HG02943 (cell line): ENCODE measurements at regions not wholly inside any gene's neighbourhood (a gene's known extent, or its start where the extent isn't known, plus 50 kb on each side); places are given as distances from the start of the nearest gene placed in this dataset.
"Not testable (repeated sequence)": the region's sequence is repeated elsewhere in the genome, so short reads cannot be mapped to it uniquely, and the experiment has no call there.

Experiments used
- ATAC-seq: cut with Tn5 transposase; IDR thresholded peaks from one replicate; pipeline ENCODE4 v1.9.1; 2021; ENCODE audit warnings: mild to moderate bottlenecking, low read depth, moderate library complexity; ENCODE audit not compliant: unreplicated experiment

DNA sequence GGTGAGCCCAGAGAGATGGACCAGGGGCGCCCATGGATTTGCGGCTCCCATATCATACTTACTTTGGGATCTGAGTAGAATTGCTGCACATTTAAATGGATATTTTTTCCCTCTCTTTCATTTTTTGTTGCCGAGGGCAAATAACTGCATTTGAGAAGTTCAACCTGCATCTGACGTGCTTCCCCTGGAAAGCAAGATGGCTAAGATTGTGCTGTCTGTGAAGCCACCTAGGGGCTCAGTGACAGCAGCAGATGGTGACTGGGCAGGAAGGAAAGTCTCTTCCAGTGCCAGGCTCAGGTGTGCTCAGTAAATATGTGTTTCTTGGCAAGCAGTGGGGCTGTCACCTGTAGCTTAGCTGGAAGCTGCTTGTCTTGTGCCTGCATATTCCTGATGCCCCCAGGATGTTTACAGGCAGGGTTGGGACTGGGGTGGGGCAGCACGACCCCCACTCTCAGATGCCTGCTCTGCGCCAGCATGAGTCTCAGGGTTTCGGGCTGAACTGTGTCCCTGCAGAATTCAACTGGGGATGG, 59.8 kb upstream of the ETV3 start:
- no peak for ATAC-seq

DNA sequence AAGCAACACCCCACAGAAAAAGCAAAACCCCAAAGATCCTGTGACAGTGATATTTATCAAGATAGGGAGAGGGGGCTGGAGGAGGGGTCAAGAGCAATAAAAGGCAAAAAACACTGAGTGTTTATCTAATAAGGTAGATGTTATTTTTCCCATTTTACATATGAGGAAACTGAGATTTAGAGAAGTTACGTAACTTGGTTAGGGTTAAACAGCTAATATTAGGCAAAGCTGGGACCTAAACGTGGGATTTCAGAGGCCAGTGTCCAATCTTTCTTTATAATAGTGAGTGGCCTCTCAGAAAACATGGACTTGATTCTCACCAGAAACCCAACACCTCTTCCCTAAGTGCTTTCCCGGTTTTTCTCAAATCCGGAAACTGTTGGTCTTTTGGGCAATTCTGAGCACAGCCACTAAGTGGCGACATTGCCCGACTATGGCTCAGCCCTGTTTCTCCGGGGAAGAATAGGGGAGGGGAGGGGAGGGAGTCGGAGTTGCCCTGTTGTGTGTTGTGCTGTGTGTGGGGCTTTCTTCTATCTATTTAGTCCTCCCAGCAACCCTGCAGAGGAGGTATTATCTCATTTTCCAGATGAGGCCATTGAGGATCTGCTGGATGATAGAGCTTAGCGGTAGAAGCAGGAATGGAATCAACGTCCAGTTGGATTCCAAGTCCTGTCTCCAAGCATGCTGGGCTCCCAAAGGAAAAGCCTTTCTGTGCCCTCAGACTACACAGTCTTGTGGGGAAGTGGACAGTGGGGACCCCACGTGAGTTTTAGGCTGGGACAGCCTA, 58.7 kb upstream of the ETV3 start:
- not testable (repeated sequence) for ATAC-seq

DNA sequence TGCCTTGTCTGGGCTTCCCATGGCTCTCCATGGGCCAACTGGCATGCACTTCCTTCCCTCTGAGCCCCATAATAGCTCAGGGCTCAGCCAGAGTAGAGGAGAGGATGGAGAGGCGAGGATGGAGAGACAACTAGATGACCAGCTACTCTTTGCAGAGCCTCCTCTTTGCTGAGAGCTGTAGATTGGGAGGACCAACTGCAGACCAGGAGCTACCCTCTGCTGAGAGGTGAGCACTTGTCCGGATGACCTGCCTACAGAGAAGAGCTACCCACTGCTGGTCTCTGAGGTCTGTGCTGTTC, 58.0 kb upstream of the ETV3 start:
- no peak for ATAC-seq

DNA sequence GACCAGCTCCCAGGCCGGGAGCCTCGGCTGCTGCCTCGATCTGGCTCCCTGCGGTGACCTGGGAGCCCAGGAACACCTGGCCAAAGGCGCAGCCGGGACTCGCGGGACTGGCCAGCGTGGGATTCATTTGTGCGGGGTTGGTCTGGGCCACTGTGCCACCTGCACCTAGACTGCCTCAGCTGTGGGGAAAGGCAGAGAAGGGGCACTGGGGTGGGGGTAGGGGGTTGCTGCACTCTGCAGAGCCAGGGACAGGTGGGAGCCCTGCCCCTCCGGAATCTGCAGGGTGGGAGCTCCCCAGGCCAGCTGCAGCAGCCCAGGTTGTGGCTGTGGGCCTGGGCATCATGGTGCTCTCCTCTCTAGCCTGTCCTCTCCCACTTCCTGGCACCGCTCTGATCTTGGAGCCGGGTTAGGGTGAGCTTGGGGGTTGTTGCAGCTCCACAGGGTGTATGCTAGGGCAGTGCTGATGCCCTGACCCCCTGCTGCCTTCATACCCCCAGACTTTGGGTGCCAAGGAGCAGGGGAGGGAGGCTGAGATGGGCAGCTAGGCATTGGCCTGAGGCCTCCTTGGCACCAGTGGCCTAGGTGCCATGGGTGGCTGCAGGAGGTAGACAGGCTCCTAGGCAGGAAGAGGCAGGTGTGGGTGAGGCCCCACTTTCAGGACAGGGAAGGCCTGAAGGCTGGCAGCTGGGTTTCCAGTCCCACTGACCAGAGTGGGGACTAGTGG, 57.5 kb upstream of the ETV3 start:
- ATAC-seq, result no peak

DNA sequence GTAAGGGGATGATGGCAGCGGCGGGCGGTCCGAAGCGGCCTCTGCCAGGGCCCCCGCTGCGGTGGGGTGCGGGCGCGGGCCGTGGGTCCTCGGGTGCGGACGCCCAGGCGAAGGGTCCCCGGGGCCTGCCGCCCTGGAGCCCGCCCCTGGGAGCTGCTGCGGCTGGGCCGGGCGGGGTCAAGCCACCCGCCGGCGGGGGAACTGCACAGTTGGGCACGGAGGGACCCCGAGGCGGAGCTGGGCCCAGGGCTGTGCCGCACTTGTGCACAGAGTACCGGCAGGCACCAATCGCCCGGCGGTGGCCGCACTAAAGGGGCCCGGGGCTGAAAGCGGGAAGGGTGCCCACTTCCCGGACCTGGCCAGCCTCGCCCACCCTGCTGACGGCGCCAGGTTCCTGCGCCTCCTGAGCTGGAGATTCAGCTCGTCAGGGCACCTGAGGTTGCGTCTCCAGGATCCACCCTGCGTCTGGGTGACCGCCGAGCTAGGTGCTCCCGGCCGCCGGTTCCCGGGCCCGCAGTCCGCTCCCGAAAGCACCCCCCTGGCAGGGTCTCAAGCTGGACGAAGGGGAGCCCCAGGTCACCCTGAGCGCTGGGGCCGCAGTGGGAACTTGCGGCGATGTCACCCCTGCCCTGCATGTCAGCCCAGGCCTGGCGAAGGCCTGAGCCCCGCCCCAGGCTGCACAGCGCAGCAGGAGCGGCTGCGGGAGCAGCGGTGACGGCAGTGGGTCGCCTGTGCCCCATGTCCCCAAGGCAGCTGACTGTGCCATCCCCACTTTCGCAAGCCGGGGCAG, 56.7 kb upstream of the ETV3 start:
- no peak for ATAC-seq

DNA sequence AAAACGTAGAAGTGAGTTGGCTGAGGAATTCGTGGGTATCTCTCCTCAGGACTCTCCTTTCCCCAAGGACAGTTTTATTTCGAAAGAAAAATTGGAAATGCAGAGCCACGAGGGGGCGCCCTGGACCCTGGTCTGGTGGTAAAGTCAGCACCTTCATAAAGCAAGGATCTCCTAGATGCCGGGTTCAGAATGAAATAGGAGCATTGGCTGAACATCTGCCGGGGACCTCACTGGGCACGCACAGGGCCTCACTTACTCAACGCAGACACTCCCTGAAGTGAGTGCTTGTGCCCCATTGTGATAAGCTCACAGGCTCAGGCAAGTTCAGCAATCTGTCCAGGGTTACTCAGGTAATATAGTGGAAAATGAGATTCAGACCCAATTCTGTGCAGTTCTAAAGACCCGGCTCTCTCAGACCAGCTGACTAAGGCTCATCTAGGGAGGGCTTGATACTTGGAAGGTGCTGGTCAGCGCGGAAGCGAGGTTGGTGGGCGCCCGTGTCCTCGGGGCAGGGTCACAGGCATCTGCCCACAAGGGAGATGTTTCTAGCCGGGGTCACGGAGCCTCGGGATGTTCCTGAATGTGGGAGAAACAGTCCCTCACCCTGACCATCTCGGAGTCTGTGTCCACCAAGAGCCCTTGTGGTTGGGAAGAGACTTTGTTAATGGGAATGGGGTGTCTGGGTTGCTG, 55.7 kb upstream of the ETV3 start:
- no peak for ATAC-seq

DNA sequence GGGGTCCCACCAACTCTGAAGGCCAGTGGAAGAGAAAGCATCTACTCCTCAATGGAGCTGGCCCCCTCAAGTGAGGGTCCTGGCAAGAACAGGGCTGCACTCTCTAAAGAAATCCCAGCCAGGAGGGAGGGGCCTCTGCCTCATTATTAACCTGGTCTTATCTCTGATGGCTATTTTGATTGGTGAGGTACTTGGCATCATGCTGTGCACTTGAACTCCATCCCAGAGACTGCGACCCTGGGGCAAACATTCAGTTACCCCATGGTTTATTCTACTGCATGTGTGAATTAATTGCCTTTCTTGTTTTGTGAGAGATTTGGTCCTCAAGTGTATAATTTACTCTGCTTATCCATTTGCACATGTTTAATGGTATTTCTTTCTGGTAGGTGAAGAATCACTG, 55.0 kb upstream of the ETV3 start:
- ATAC-seq, result no peak

DNA sequence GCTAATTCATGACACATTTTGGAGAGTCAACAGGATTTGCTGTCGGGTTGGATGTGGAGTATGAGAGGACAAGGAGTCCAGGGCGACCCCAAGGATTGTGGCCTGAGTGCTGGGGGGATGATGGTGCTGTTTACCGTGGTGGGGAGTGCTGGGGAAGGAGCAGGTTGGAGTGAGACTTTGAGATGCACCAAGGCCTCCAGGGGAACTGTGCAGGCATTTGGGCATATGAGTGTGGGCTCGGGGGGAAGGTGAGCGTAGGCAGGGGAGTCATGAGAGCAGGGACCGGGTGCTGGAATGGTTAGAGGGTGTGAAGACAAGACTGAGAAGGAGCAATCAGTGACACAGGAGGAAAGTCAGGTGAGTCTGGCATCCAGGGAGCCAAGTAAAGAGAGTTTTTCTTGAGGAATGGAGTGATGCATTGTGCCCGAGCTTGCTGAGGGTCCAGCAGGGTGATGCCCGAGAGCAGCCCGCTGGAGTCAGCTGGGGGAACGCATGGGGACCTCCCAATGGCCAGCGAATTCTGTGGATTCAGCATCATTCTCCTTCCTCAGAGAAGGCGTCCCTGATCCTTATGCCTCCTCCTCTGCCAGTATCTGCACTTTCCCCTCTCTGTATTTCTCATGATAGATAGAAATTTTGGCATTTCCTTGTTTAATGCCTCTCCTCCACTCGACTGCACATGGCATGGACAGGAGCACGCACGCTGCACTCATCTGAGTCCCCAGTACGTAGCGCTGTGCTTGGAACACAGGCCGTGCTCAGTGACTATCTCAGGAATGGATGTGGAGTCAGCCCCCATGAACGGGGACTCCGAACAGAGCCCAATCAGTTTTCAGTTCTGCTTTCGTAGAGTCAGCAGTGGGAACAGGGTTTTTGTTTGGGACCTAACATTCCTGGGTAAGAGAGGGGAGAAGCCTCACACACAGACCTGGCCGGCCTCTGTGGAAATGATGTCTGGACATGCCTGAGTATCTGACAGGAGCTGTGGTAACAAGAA, 52.1 kb upstream of the ETV3 start:
- no peak for ATAC-seq

DNA sequence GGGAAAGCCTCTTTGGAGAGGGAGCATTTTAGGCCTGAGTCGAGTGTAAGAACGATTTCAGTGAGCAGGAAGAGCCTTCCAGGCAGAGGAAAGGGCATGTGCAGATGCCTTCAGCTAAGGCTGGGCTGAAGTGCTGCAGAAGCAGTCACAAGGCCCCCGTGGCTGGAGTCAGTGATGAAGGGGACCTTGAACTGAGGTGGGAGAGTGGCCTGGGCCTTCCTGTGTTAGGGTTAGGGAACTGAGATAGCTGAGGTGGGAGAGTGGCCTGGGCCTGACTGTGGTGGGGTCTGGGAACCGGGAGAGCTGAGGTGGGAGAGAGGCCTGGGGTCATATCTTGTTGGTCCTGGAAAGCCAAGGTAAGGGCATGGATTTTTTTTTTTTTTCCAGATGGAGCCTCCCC, 50.9 kb upstream of the ETV3 start:
- ATAC-seq, result no peak
